Transverse colon (tissue), 4 donors: ENCODE measurements at regions not wholly inside any gene's neighbourhood (a gene's known extent, or its start where the extent isn't known, plus 50 kb on each side); places are given as distances from the start of the nearest gene placed in this dataset.

Experiments used
- DNase-seq: peaks from one replicate; pipeline ENCODE4 v3.0.0-alpha.2; 2019
- H3K27ac ChIP-seq, 4 donors: fragments of 200-600 bp; sonication (generic); 2 replicates each; pipeline ENCODE4 v1.5.1; 2016 to 2018; ENCODE audit warnings: inconsistent platforms in 4 of 4
- H3K27me3 ChIP-seq: fragments of 200-600 bp; sonication (generic); 2 replicates; pipeline ENCODE4 v1.5.1; 2017; ENCODE audit warnings: inconsistent platforms
- H3K36me3 ChIP-seq, 4 donors: fragments of 200-600 bp; sonication (generic); 2 replicates each; pipeline ENCODE4 v1.5.1; 2017 to 2019; ENCODE audit warnings: inconsistent platforms in 4 of 4
- H3K4me1 ChIP-seq, 4 donors: fragments of 200-600 bp; sonication (generic); 2 replicates each; pipeline ENCODE4 v1.5.1; 2017 to 2020; ENCODE audit warnings: inconsistent platforms in 4 of 4
- H3K4me3 ChIP-seq, 4 donors: fragments of 200-600 bp; sonication (generic); 1 replicate in 1 of 4; 2 replicates in 3 of 4; pipeline versions ENCODE4 v1.5.1 to v1.6.1; 2017 to 2019; ENCODE audit warnings: inconsistent platforms in 4 of 4
- H3K9me3 ChIP-seq, 2 donors: fragments of 200-600 bp; sonication (generic); 2 replicates each; pipeline ENCODE4 v1.5.1; 2017 to 2019; ENCODE audit warnings: inconsistent platforms in 2 of 2
- EP300 ChIP-seq: sonication (generic); formaldehyde crosslinking; IDR thresholded peaks from one replicate; pipeline ENCODE4 v1.6.1; 2017; ENCODE audit warnings: antibody characterized with exemption, low read depth
- POLR2A ChIP-seq: fragments of 450-650 bp; IDR thresholded peaks from one replicate; pipeline ENCODE4 v1.6.1; 2016; ENCODE audit warnings: antibody characterized with exemption, mild to moderate bottlenecking, moderate library complexity
- POLR2AphosphoS5 ChIP-seq, 3 donors: sonication (generic); formaldehyde crosslinking; IDR thresholded peaks; one replicate each; pipeline ENCODE4 v1.6.1; 2016; ENCODE audit warnings: antibody characterized with exemption in 3 of 3
- WGBS, 2 donors: methylation state at CpG; one replicate each; pipeline ENCODE4 v1.1.5; 2018; ENCODE audit warnings: low coverage in 1 of 2; 5-methylcytosine and 5-hydroxymethylcytosine counted together
- in situ Hi-C, 4 donors: fragments of 200-750 bp; cut with MboI; loops; one replicate each; pipeline versions ENCODE4 v1.15.0 to v1.15.1; 2017; ENCODE audit warnings: low sequenced_read_pairs in 3 of 4, low pct_ligation_motif_present in 1 of 4, low pct_unique_long_range_greater_than_20kb in 1 of 4
- intact Hi-C: fragments of 100-400 bp; cut with DNase I; formaldehyde crosslinking; loops from one replicate; pipeline ENCODE4 v1.15.1; 2023; ENCODE audit warnings: low total_unique reads
- TF ChIP-seq, protein P1 (sequence below), 5 experiments: fragments of 200-600 bp in 3 of 5; fragments of 450-650 bp in 2 of 5; sonication (generic) in 3 of 5; IDR thresholded peaks; 1 replicate in 2 of 5; 2 replicates in 3 of 5; pipeline ENCODE4 v1.5.1; 2016 to 2017; ENCODE audit warnings: antibody characterized with exemption in 5 of 5, inconsistent platforms in 3 of 5, mild to moderate bottlenecking in 2 of 5, moderate library complexity in 1 of 5

DNA sequence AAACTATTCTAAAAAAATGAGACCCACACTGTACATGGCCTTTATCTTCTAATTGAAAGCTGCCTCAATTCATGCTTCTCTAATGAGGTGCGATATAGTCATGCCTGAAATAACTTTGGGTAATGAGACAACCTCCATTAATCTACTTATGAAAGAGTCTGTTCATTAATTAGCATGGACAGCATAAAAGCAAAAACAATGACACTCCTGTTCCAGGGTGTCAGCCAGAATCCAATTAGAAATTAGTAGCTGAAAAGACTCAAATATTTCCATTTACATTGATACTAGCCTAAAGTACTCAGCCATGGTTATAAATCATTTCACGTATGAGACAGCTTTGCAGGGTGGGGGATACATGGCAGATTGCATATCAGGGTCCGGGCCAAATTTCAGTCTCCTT, 288.7 kb downstream of the AKAIN1 start:
- DNase-seq: no peak
- Histone ChIP-seq H3K4me3 (no peak overlapping the region), H3K27me3 (no peaks in the 10 kb centered on the region), H3K36me3 (no peaks in the 10 kb centered on the region), H3K9me3 (no peaks in the 10 kb centered on the region), H3K4me1 (no peaks in the 10 kb centered on the region), H3K27ac (no peak overlapping the region)
- 47 to 58% methylated on average over 2 to 3 of the region's 3 CpGs for WGBS, 2 donors
- intact Hi-C loops (no loop called here), in situ Hi-C loops (loop anchor here in 3 of 4 donors (10.0 to 25.0 kb wide), 3 partner anchors 64 to 104 kb away; no protein-coding TSS in a partner anchor)
- TF ChIP-seq EP300 (no peak), POLR2AphosphoS5 (IDR thresholded peaks at IDR 0.05) (no peak), POLR2A (no peak)
- TF ChIP-seq, protein P1, sequence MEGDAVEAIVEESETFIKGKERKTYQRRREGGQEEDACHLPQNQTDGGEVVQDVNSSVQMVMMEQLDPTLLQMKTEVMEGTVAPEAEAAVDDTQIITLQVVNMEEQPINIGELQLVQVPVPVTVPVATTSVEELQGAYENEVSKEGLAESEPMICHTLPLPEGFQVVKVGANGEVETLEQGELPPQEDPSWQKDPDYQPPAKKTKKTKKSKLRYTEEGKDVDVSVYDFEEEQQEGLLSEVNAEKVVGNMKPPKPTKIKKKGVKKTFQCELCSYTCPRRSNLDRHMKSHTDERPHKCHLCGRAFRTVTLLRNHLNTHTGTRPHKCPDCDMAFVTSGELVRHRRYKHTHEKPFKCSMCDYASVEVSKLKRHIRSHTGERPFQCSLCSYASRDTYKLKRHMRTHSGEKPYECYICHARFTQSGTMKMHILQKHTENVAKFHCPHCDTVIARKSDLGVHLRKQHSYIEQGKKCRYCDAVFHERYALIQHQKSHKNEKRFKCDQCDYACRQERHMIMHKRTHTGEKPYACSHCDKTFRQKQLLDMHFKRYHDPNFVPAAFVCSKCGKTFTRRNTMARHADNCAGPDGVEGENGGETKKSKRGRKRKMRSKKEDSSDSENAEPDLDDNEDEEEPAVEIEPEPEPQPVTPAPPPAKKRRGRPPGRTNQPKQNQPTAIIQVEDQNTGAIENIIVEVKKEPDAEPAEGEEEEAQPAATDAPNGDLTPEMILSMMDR (IDR thresholded peaks at IDR 0.05): no peak

DNA sequence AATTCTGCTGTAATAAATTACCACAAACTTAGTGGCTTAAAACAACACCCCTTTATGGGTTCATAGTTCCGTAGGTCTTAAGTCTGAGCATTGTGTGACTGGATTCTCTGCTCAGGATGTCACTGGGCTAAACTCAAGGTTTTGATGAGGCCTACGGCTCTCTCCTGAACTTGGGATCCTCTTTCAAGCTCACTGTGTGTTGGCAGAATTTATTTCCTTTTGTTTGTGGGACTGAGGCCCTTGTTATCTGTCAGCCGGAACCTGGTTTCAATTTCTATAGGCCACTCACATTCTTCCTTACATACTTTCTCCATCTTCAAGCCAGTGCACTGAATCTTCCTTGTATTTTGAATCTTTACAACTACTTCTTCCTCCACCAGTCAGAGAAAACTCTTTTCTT, 290.2 kb downstream of the AKAIN1 start:
- 58 to 65% methylated on average over 3 of the region's 3 CpGs for WGBS, 2 donors
- TF ChIP-seq EP300 (no peak), POLR2A (no peak), POLR2AphosphoS5 (IDR thresholded peaks at IDR 0.05) (no peak)
- TF ChIP-seq, protein P1 (IDR thresholded peaks at IDR 0.05): no peak
- in situ Hi-C loops: loop anchor here in 3 of 4 donors (10.0 to 25.0 kb wide), 3 partner anchors 62 to 105 kb away; no protein-coding TSS in a partner anchor
- H3K27ac ChIP-seq: no peak overlapping the region
- no peak for DNase-seq
- H3K27me3 ChIP-seq: no peaks in the 10 kb centered on the region
- intact Hi-C loops: no loop called here
- no peaks in the 10 kb centered on the region for H3K36me3 ChIP-seq
- H3K9me3 ChIP-seq: no peaks in the 10 kb centered on the region
- no peak overlapping the region for H3K4me3 ChIP-seq
- H3K4me1 ChIP-seq: no peaks in the 10 kb centered on the region

DNA sequence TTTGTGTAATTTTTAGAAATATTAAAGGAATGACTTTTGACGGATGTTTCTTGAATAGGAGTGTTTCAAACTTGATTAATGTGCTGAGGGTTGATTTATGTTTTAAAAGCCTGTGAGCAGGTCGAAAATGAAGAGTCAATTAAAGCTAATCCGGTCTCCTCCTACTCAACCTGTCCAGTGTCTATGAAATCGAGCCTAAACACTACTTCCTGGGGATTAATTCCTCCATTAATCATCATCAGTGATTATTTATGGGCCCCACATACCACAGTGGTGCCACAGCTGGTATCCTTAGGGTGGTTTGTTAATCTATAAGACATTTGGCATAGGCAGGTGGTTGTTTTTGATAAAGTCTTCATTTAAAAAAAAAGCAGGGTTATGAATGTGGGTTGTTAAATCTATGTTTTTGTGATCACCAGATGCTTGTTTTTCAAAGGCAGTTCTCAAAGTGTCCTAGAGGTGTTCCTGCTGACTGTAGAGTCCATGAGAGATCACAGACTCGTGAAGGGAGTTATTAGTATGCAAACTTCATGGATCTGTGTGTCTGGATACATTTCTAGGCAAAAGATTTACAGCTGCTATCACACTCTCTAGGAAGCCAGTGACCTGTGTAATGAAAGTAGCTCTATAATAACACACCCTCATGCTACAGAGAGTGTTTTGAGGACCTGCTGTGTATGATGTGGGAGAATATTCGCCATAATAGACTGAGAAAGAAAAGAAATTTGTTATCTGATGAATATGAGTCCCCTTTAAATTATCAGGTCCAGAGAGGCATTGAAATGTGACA, 308.6 kb downstream of the AKAIN1 start:
- Histone ChIP-seq H3K27ac (no peak overlapping the region), H3K9me3 (peaks cover 7 to 12% of the 10 kb centered on the region in 2 donors), H3K36me3 (no peaks in the 10 kb centered on the region), H3K4me1 (no peaks in the 10 kb centered on the region), H3K27me3 (no peaks in the 10 kb centered on the region), H3K4me3 (no peak overlapping the region)
- 24 to 26% methylated on average over 6 of the region's 6 CpGs for WGBS, 2 donors
- intact Hi-C loops: no loop called here
- TF ChIP-seq POLR2A (no peak), POLR2AphosphoS5 (IDR thresholded peaks at IDR 0.05) (no peak), EP300 (no peak)
- TF ChIP-seq, protein P1 (IDR thresholded peaks at IDR 0.05): no peak
- DNase-seq: no peak
- in situ Hi-C loops: no loop called here

DNA sequence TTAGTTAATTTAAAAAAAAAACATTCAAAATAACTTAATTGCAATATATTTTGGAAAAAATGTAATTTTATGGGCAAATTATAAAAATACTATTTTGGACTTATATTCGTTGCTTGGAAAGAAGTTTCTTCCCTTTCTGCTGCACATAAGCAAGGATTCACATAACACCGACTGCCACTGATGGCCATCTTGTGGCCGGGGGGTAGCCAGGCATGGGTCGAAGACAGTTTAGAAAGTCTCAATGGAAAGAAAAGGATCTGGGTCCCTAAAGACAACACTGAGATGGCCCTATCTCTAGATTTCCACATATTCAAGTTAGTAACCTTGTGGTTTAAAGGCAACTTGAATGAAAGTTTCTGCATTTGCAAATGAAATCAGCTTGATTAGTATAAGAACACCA, 318.6 kb downstream of the AKAIN1 start:
- TF ChIP-seq EP300: no peak
- TF ChIP-seq POLR2A: no peak
- TF ChIP-seq POLR2AphosphoS5 (IDR thresholded peaks at IDR 0.05): no peak
- TF ChIP-seq, protein P1 (IDR thresholded peaks at IDR 0.05): no peak
- Histone ChIP-seq H3K36me3 (no peaks in the 10 kb centered on the region), H3K4me3 (no peak overlapping the region), H3K9me3 (peaks cover 6 to 10% of the 10 kb centered on the region in 2 donors), H3K27ac (no peak overlapping the region), H3K27me3 (no peaks in the 10 kb centered on the region), H3K4me1 (no peaks in the 10 kb centered on the region)
- intact Hi-C loops: loop anchor here (10.0 kb wide), 1 partner anchor 844 kb away; no protein-coding TSS in a partner anchor
- in situ Hi-C loops: no loop called here
- 68 to 84% methylated on average over 3 to 4 of the region's 4 CpGs for WGBS, 2 donors
- no peak for DNase-seq
